K562 (cell line): ENCODE measurements at regions not wholly inside any gene's neighbourhood (a gene's known extent, or its start where the extent isn't known, plus 50 kb on each side); places are given as distances from the start of the nearest gene placed in this dataset.
A peak's percentile ranks its signal among the peaks of the same experiment; 100 is the strongest.

ENCODE experiments used
- GATAD2A ChIP-seq: fragments of 450-650 bp; IDR thresholded peaks from 2 replicates; pipeline ENCODE4 v1.6.1; 2017
- HMG20A ChIP-seq: fragments of 450-650 bp; formaldehyde crosslinking; conservative IDR thresholded peaks from 2 replicates; pipeline ENCODE4 v1.4.0; 2020; ENCODE audit warnings: mild to moderate bottlenecking, mixed read lengths
- MYNN ChIP-seq, 2 experiments: sonication (generic); formaldehyde crosslinking in 1 of 2; IDR thresholded peaks; 2 replicates each; pipeline versions ENCODE4 v1.5.0 to v1.6.1; 2016 to 2020; ENCODE audit warnings: antibody characterized with exemption in 1 of 2, missing genetic modification reagents in 1 of 2
- NKRF ChIP-seq: fragments of 450-650 bp; IDR thresholded peaks from 2 replicates; pipeline ENCODE4 v1.6.1; 2016; ENCODE audit warnings: borderline replicate concordance
- PTBP1 ChIP-seq: fragments of 200-400 bp; formaldehyde crosslinking; IDR thresholded peaks from 2 replicates; pipeline ENCODE4 v1.6.1; 2017; ENCODE audit warnings: low read depth, low read length
- PYGO2 ChIP-seq: fragments of 450-650 bp; IDR thresholded peaks from 2 replicates; pipeline ENCODE4 v1.6.1; 2016; ENCODE audit warnings: mild to moderate bottlenecking, missing genetic modification characterization, moderate library complexity, missing compliant biosample characterization
- THRAP3 ChIP-seq: fragments of 450-650 bp; IDR thresholded peaks from 2 replicates; pipeline ENCODE4 v1.6.1; 2016; ENCODE audit warnings: mild to moderate bottlenecking, inconsistent platforms, borderline replicate concordance
- ZBTB34 ChIP-seq: fragments of 250-450 bp; sonication (Bioruptor Pico); IDR thresholded peaks from 2 replicates; pipeline ENCODE4 v1.8.0; 2021; ENCODE audit warnings: mild to moderate bottlenecking, moderate library complexity
- ZC3H4 ChIP-seq: sonication (generic); formaldehyde crosslinking; IDR thresholded peaks from 2 replicates; pipeline ENCODE4 v1.9.0; 2021; ENCODE audit warnings: missing genetic modification reagents, borderline replicate concordance
- ZFP30 ChIP-seq: fragments of 250-450 bp; sonication (Bioruptor Pico); IDR thresholded peaks from 2 replicates; pipeline ENCODE4 v1.8.0; 2022; ENCODE audit warnings: moderate library complexity, mild to moderate bottlenecking, inconsistent platforms, borderline replicate concordance
- ZNF217 ChIP-seq: sonication (generic); formaldehyde crosslinking; IDR thresholded peaks from 2 replicates; pipeline ENCODE4 v1.8.0; 2022; ENCODE audit warnings: mild to moderate bottlenecking, missing genetic modification reagents
- ZNF699 ChIP-seq: fragments of 250-450 bp; sonication (Bioruptor Pico); IDR thresholded peaks from 2 replicates; pipeline ENCODE4 v1.8.0; 2021; ENCODE audit warnings: mild to moderate bottlenecking, moderate library complexity; ENCODE audit not compliant: insufficient replicate concordance
- TF ChIP-seq, protein P1 (sequence below): sonication (generic); formaldehyde crosslinking; IDR thresholded peaks from 2 replicates; pipeline ENCODE4 v1.8.1; 2023; ENCODE audit warnings: mild to moderate bottlenecking, missing genetic modification reagents, moderate library complexity
- TF ChIP-seq, protein P2 (sequence below): fragments of 450-650 bp; IDR thresholded peaks from 2 replicates; pipeline ENCODE4 v1.6.1; 2016; ENCODE audit warnings: low read depth

- TF ChIP-seq, protein P1, sequence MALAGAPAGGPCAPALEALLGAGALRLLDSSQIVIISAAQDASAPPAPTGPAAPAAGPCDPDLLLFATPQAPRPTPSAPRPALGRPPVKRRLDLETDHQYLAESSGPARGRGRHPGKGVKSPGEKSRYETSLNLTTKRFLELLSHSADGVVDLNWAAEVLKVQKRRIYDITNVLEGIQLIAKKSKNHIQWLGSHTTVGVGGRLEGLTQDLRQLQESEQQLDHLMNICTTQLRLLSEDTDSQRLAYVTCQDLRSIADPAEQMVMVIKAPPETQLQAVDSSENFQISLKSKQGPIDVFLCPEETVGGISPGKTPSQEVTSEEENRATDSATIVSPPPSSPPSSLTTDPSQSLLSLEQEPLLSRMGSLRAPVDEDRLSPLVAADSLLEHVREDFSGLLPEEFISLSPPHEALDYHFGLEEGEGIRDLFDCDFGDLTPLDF (CRISPR knock-in tag), result no peak
- TF ChIP-seq MYNN (IDR thresholded peaks at IDR 0.05) (peak; percentile 77; the same call in 1 of the 2 replicates), MYNN (CRISPR knock-in tag; IDR thresholded peaks at IDR 0.05) (no peak), HMG20A (CRISPR knock-in tag) (no peak), ZC3H4 (CRISPR knock-in tag) (no peak), PTBP1 (no peak), ZBTB34 (CRISPR knock-in tag) (no peak), ZNF217 (CRISPR knock-in tag) (no peak), NKRF (no peak), ZNF699 (CRISPR knock-in tag) (no peak), THRAP3 (no peak), PYGO2 (tag) (no peak), ZFP30 (no peak), GATAD2A (peak; percentile 67)
- TF ChIP-seq, protein P2, sequence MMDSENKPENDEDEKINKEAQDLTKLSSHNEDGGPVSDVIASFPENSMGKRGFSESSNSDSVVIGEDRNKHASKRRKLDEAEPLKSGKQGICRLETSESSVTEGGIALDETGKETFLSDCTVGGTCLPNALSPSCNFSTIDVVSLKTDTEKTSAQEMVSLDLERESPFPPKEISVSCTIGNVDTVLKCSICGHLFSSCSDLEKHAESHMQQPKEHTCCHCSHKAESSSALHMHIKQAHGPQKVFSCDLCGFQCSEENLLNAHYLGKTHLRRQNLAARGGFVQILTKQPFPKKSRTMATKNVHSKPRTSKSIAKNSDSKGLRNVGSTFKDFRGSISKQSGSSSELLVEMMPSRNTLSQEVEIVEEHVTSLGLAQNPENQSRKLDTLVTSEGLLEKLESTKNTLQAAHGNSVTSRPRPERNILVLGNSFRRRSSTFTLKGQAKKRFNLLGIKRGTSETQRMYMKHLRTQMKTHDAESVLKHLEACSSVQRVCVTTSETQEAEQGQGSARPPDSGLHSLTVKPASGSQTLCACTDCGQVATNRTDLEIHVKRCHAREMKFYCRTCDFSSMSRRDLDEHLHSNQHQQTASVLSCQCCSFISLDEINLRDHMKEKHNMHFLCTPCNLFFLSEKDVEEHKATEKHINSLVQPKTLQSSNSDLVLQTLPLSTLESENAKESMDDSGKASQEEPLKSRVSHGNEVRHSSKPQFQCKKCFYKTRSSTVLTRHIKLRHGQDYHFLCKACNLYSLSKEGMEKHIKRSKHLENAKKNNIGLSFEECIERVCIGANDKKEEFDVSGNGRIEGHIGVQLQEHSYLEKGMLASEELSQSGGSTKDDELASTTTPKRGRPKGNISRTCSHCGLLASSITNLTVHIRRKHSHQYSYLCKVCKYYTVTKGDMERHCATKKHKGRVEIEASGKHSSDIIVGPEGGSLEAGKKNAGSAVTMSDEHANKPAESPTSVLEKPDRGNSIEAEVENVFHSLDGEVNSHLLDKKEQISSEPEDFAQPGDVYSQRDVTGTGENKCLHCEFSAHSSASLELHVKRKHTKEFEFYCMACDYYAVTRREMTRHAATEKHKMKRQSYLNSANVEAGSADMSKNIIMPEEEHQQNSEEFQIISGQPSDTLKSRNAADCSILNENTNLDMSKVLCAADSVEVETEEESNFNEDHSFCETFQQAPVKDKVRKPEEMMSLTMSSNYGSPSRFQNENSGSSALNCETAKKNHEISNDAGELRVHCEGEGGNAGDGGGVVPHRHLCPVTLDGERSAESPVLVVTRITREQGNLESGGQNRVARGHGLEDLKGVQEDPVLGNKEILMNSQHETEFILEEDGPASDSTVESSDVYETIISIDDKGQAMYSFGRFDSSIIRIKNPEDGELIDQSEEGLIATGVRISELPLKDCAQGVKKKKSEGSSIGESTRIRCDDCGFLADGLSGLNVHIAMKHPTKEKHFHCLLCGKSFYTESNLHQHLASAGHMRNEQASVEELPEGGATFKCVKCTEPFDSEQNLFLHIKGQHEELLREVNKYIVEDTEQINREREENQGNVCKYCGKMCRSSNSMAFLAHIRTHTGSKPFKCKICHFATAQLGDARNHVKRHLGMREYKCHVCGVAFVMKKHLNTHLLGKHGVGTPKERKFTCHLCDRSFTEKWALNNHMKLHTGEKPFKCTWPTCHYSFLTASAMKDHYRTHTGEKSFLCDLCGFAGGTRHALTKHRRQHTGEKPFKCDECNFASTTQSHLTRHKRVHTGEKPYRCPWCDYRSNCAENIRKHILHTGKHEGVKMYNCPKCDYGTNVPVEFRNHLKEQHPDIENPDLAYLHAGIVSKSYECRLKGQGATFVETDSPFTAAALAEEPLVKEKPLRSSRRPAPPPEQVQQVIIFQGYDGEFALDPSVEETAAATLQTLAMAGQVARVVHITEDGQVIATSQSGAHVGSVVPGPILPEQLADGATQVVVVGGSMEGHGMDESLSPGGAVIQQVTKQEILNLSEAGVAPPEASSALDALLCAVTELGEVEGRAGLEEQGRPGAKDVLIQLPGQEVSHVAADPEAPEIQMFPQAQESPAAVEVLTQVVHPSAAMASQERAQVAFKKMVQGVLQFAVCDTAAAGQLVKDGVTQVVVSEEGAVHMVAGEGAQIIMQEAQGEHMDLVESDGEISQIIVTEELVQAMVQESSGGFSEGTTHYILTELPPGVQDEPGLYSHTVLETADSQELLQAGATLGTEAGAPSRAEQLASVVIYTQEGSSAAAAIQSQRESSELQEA, result no peak
Measured at GRCh38 chr15:95170561-95171380, 939.4 kb downstream of the MCTP2 start (continued).
